Fibroblast of lung (primary cell): ENCODE measurements at regions not wholly inside any gene's neighbourhood (a gene's known extent, or its start where the extent isn't known, plus 50 kb on each side); places are given as distances from the start of the nearest gene placed in this dataset.

Source experiments
- EZH2 ChIP-seq: IDR thresholded peaks from 2 replicates; pipeline ENCODE4 v1.5.1; 2012; ENCODE audit warnings: low read length, control low read depth, mild to moderate bottlenecking; ENCODE audit errors: missing control alignments
- TF ChIP-seq, protein P1 (sequence below), 2 donors: IDR thresholded peaks in 1 of 2; conservative IDR thresholded peaks in 1 of 2; 1 replicate in 1 of 2; 2 replicates in 1 of 2; pipeline ENCODE4 v1.5.1; 2011 to 2012; ENCODE audit warnings: low read length in 2 of 2, control low read depth in 1 of 2, inconsistent platforms in 1 of 2, low read depth in 1 of 2, mild to moderate bottlenecking in 1 of 2

DNA sequence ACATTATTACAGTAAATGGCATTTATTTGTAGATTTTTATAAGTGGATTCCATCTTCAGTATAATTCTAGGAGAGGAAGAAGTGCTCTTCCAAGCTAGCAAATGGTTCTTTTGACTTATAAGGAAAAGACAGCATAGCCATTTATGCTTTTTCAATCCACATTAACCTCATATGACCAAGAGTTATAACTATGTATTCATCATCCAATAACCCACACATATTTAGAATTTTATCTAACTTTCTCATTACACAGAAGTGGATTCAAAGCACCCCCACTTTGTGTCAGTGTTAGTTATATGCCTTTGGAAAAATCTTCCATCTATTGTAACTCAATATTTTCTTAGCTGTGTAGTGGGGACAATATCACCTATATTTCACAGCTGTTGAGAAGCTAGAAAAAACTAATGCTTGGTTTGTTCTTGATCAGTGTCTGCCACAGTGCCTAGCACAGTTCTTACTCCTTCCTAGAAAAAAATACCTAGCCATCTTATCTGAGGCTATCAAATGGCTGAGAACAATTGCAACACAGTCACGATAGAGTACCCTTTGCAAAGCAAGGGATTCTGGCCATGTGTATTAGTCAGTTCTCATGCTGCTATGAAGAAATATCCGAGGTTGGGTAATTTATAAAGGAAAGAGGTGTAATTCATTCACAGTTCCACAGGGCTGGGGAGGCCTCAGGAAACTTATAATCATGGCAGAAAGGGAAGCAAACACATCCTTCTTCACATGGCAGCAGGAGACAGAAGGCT, 986.3 kb downstream of the TFAP2A start:
- TF ChIP-seq, protein P1, sequence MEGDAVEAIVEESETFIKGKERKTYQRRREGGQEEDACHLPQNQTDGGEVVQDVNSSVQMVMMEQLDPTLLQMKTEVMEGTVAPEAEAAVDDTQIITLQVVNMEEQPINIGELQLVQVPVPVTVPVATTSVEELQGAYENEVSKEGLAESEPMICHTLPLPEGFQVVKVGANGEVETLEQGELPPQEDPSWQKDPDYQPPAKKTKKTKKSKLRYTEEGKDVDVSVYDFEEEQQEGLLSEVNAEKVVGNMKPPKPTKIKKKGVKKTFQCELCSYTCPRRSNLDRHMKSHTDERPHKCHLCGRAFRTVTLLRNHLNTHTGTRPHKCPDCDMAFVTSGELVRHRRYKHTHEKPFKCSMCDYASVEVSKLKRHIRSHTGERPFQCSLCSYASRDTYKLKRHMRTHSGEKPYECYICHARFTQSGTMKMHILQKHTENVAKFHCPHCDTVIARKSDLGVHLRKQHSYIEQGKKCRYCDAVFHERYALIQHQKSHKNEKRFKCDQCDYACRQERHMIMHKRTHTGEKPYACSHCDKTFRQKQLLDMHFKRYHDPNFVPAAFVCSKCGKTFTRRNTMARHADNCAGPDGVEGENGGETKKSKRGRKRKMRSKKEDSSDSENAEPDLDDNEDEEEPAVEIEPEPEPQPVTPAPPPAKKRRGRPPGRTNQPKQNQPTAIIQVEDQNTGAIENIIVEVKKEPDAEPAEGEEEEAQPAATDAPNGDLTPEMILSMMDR (conservative IDR thresholded peaks at IDR 0.05 in 1 of 2, IDR thresholded peaks at IDR 0.05 in 1 of 2; ENCODE audit: low read depth in 1 of 2, low read length in 2 of 2): no peak
- TF ChIP-seq EZH2: no peak
